Tibial artery (tissue), 4 donors: ENCODE measurements at regions not wholly inside any gene's neighbourhood (a gene's known extent, or its start where the extent isn't known, plus 50 kb on each side); places are given as distances from the start of the nearest gene placed in this dataset.

Source experiments
- DNase-seq, 2 donors: peaks; one replicate each; pipeline ENCODE4 v3.0.0-alpha.2; 2019
- H3K27ac ChIP-seq, 2 donors: fragments of 200-600 bp; sonication (generic) in 1 of 2; 1 replicate in 1 of 2; 2 replicates in 1 of 2; pipeline ENCODE4 v1.5.1; 2018 to 2019; ENCODE audit warnings: mild to moderate bottlenecking in 1 of 2
- H3K27me3 ChIP-seq, 2 donors: fragments of 200-600 bp; sonication (generic) in 1 of 2; one replicate each; pipeline versions ENCODE4 v1.5.1 to v1.6.0; 2016 to 2019
- H3K36me3 ChIP-seq, 3 donors: fragments of 200-600 bp; sonication (generic) in 2 of 3; one replicate each; pipeline ENCODE4 v1.5.1; 2016 to 2019; ENCODE audit warnings: mild to moderate bottlenecking in 2 of 3
- H3K4me1 ChIP-seq, 4 donors: fragments of 200-600 bp; sonication (generic) in 2 of 4; 1 replicate in 3 of 4; 2 replicates in 1 of 4; pipeline ENCODE4 v1.5.1; 2016 to 2019
- H3K4me3 ChIP-seq, 2 donors: fragments of 200-600 bp; sonication (generic) in 1 of 2; 1 replicate in 1 of 2; 2 replicates in 1 of 2; pipeline ENCODE4 v1.5.1; 2018 to 2019; ENCODE audit warnings: mild to moderate bottlenecking in 2 of 2
- H3K9me3 ChIP-seq, 3 donors: fragments of 200-600 bp; sonication (generic) in 1 of 3; one replicate each; pipeline ENCODE4 v1.5.1; 2016 to 2019
- CTCF ChIP-seq, 2 experiments: fragments of 200-600 bp in 1 of 2; fragments of 450-650 bp in 1 of 2; IDR thresholded peaks; one replicate each; pipeline ENCODE4 v1.5.1; 2017 to 2019; ENCODE audit warnings: antibody characterized with exemption in 2 of 2, mild to moderate bottlenecking in 1 of 2, moderate library complexity in 1 of 2
- intact Hi-C: fragments of 100-400 bp; cut with DNase I; formaldehyde crosslinking; loops from one replicate; pipeline ENCODE4 v1.15.0; 2023; ENCODE audit warnings: low total_unique reads

GRCh38 chr2:240309214-240309613 is 126.2 kb upstream of the GPC1 start:
- intact Hi-C loops, result no loop called here
- Histone ChIP-seq H3K4me1 (no peaks in the 10 kb centered on the region), H3K27ac (no peak overlapping the region), H3K4me3 (no peak overlapping the region), H3K9me3 (no peaks in the 10 kb centered on the region), H3K27me3 (no peaks in the 10 kb centered on the region), H3K36me3 (no peaks in the 10 kb centered on the region)
- peak in 1 of 2 donors; percentile 3 for DNase-seq
- no peak for TF ChIP-seq CTCF (IDR thresholded peaks at IDR 0.05)

- DNase-seq, result peak; percentile 1 to 34
- intact Hi-C loops, result no loop called here
- Histone ChIP-seq H3K4me3 (no peak overlapping the region), H3K4me1 (no peaks in the 10 kb centered on the region), H3K36me3 (no peaks in the 10 kb centered on the region), H3K27ac (no peak overlapping the region), H3K27me3 (no peaks in the 10 kb centered on the region), H3K9me3 (no peaks in the 10 kb centered on the region)
- TF ChIP-seq CTCF (IDR thresholded peaks at IDR 0.05), result no peak
These were observed 125.3 kb upstream of the GPC1 start for GRCh38 chr2:240310201-240310600.

- no peak for TF ChIP-seq CTCF (IDR thresholded peaks at IDR 0.05)
- no peaks in the 10 kb centered on the region for H3K9me3 ChIP-seq
- H3K4me3 ChIP-seq, result no peak overlapping the region
- DNase-seq, result peak; percentile 10 to 37
- no peaks in the 10 kb centered on the region for H3K4me1 ChIP-seq
- no peaks in the 10 kb centered on the region for H3K36me3 ChIP-seq
- intact Hi-C loops, result no loop called here
- H3K27ac ChIP-seq, result no peak overlapping the region
- H3K27me3 ChIP-seq, result no peaks in the 10 kb centered on the region
These were observed 124.8 kb upstream of the GPC1 start for GRCh38 chr2:240310645-240311044.

GRCh38 chr2:240311821-240312220 is 123.6 kb upstream of the GPC1 start:
- no peaks in the 10 kb centered on the region for H3K36me3 ChIP-seq
- H3K4me3 ChIP-seq, result no peak overlapping the region
- DNase-seq, result peak in 1 of 2 donors; percentile 3
- no peak for TF ChIP-seq CTCF (IDR thresholded peaks at IDR 0.05)
- intact Hi-C loops, result no loop called here
- H3K4me1 ChIP-seq, result no peaks in the 10 kb centered on the region
- no peaks in the 10 kb centered on the region for H3K9me3 ChIP-seq
- H3K27me3 ChIP-seq, result no peaks in the 10 kb centered on the region
- H3K27ac ChIP-seq, result no peak overlapping the region

- H3K27ac ChIP-seq, result peak overlapping the region; percentile 40 to 45
- TF ChIP-seq CTCF (IDR thresholded peaks at IDR 0.05), result no peak
- no peak for DNase-seq
These were observed 116.1 kb upstream of the GPC1 start for GRCh38 chr2:240319221-240319854.

GRCh38 chr2:240319855-240320203 is 115.6 kb upstream of the GPC1 start:
- Histone ChIP-seq H3K36me3 (no peaks in the 10 kb centered on the region), H3K4me1 (peaks cover 0 to 14% (median 7%) of the 10 kb centered on the region in 4 donors), H3K9me3 (no peaks in the 10 kb centered on the region), H3K4me3 (no peak overlapping the region), H3K27ac (peak overlapping the region; percentile 40 to 45), H3K27me3 (peaks cover 0 to 15% of the 10 kb centered on the region in 2 donors)
- no peak for DNase-seq
- intact Hi-C loops, result no loop called here
- no peak for TF ChIP-seq CTCF (IDR thresholded peaks at IDR 0.05)

More at GRCh38 chr2:240319221-240319854, 116.1 kb upstream of the GPC1 start:
- peaks cover 0 to 11% of the 10 kb centered on the region in 2 donors for H3K27me3 ChIP-seq
- peaks cover 0 to 14% (median 7%) of the 10 kb centered on the region in 4 donors for H3K4me1 ChIP-seq
- H3K9me3 ChIP-seq, result no peaks in the 10 kb centered on the region
- no peaks in the 10 kb centered on the region for H3K36me3 ChIP-seq
- H3K4me3 ChIP-seq, result no peak overlapping the region
- intact Hi-C loops, result no loop called here
